ENCODE measurements at regions not wholly inside any gene's neighbourhood (a gene's known extent, or its start where the extent isn't known, plus 50 kb on each side); places are given as distances from the start of the nearest gene placed in this dataset.
"Not testable (repeated sequence)": the region's sequence is repeated elsewhere in the genome, so short reads cannot be mapped to it uniquely, and the experiment has no call there.

- DNase-seq (ENCODE audit: low read depth, low spot score) = no peak
- H3K27ac ChIP-seq = no peak overlapping the region
These were observed 286.4 kb downstream of the PRDM5 start for GRCh38 chr4:120636120-120636630.

- no peak for DNase-seq (ENCODE audit: low read depth, low spot score)
- H3K27ac ChIP-seq = no peak overlapping the region
These were observed 288.7 kb downstream of the PRDM5 start for GRCh38 chr4:120633810-120634209.

GRCh38 chr4:120630427-120630826, 292.1 kb downstream of the PRDM5 start:
- no peak overlapping the region for H3K27ac ChIP-seq
- no peak for DNase-seq (ENCODE audit: low read depth, low spot score)

DNA sequence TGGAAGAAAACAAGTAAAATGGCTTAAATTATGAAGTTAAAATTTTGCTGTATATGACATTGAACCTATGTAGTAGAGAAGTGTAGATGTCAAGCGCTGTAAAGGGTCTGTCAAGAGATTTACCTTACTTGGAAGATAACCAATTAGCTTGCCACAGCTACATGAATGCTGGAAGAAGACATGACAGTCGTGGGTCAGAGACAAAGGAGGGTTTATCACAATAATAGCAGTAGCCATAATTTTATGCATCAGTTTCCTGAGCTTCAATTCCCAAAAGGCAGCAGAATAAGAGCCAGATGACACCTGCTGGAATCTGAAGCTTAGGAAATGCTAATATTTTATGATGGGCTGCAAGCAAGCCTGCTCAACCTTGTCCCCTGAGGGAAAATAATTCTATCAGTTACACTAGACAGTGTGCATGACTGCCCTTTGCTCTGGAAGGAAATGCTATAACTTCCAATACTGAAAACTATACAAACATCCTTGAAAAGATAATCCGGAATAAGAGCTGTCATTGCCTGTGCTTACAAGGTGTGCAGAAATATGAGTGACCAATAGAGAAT, 292.9 kb downstream of the PRDM5 start:
- DNase-seq (ENCODE audit: low read depth, low spot score) = no peak
- no peak overlapping the region for H3K27ac ChIP-seq

DNA sequence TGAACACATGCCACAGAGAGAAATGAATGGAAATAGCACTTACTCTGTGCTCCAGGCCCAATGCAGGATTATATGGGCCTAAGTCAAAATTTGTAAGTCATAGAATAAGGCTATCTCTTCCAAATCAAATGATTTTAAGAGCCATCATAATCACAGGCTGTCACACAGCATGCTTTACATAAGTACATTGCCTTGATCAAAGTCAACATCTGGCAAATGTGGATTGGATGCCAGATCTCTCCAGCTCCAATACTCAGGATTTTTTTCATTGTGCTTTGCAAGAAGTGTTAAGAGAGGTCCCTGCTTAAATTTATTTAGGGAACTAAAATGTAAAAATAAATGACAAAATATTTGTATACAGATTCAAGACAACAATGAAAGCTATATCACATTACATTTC, 299.9 kb downstream of the PRDM5 start:
- no peak for DNase-seq (ENCODE audit: low read depth, low spot score)
- H3K27ac ChIP-seq = no peak overlapping the region

DNA sequence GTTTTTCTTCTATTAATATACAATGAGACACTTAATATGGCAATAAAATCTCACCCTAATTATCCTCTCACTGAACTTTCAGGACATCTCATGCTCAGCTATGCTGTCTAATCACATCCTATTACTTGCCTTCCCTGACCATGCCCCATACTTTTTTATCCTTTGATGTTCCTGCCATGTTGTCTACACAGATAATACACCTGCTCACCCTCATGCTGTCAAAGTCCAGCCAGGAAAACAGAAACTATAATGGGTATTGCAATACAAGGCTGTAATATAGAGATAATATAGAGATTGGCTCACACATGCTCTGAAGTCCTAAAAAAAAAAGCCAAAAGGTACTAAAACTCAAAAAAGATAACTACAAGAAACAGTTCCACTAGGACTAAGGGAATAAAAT, 305.4 kb downstream of the PRDM5 start:
- no peak overlapping the region for H3K27ac ChIP-seq
- no peak for DNase-seq (ENCODE audit: low read depth, low spot score)

GRCh38 chr4:120616041-120616440, 306.5 kb downstream of the PRDM5 start:
- no peak overlapping the region for H3K27ac ChIP-seq
- DNase-seq (ENCODE audit: low read depth, low spot score) = no peak

- no peak for DNase-seq (ENCODE audit: low read depth, low spot score)
- H3K27ac ChIP-seq = no peak overlapping the region
These were observed 308.7 kb downstream of the PRDM5 start for GRCh38 chr4:120613778-120614177.

DNA sequence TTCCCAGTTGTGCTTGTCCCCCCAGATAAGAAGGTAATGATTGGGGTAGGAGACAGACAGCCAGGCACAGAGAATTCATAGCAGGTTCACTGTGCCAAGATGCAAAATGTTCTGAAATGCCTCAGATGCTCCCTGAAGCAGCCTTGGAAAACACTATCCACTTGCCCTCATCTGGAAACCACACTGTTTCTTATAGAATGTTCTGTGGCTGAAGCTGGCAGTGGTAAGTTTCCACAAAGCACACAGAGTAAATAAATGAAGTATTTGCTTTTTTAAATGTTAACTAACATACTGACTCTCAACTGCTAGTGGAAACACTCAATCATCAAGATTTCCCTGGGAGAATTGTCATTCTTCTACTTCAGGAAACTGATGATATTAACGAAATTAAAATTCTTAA, 311.4 kb downstream of the PRDM5 start:
- no peak overlapping the region for H3K27ac ChIP-seq
- DNase-seq (ENCODE audit: low read depth, low spot score) = no peak

- no peak for DNase-seq (ENCODE audit: low read depth, low spot score)
- H3K27ac ChIP-seq = no peak overlapping the region
These were observed 331.5 kb downstream of the PRDM5 start for GRCh38 chr4:120591038-120591437.

DNA sequence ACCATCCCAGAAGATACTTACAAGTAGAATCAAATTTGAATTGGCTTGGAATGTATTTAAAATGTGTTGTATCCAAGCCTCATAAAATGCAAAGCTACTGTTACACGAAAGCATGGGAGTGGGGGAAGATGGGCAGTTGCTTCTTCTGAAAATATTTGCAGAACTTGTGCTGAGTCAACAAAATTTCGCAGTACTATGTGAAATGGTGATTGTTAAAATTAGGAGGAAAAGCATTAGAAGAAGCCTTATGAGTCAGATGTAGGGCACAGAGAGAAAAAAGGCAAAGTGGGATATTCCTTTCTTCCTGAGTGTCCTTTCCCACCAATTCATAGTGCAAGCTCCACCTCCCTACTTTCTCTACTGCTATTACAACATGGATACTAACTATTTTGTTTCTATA, 332.7 kb downstream of the PRDM5 start:
- no peak for DNase-seq (ENCODE audit: low read depth, low spot score)
- H3K27ac ChIP-seq = no peak overlapping the region

DNA sequence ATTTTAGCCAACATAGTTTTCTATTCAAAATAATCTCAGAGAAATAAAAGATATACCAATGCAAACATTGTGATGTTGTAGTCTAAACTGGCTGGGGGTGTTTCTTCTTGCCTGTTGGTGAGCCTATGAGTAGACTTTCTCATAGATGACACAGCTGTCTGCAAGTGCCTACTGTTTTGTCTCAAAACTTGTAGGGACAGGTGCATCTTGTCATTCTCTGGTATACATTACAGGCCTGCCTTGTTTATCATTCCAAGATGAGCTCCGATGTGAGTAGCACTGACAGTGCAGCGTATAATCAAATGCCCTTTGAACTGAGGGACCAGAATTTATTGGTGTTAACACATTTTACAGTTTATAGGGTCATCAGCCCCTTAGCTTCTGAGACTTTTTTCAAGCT, 353.8 kb downstream of the PRDM5 start:
- no peak for DNase-seq (ENCODE audit: low read depth, low spot score)
- no peak overlapping the region for H3K27ac ChIP-seq

GRCh38 chr4:120561648-120562047, 360.9 kb downstream of the PRDM5 start:
- no peak for DNase-seq (ENCODE audit: low read depth, low spot score)
- H3K27ac ChIP-seq = no peak overlapping the region

GRCh38 chr4:120557372-120557771, 365.2 kb downstream of the PRDM5 start:
- no peak for DNase-seq (ENCODE audit: low read depth, low spot score)
- peak overlapping the region; percentile 29 for H3K27ac ChIP-seq

GRCh38 chr4:120555058-120555457, 367.5 kb downstream of the PRDM5 start:
- no peak overlapping the region for H3K27ac ChIP-seq
- no peak for DNase-seq (ENCODE audit: low read depth, low spot score)

DNA sequence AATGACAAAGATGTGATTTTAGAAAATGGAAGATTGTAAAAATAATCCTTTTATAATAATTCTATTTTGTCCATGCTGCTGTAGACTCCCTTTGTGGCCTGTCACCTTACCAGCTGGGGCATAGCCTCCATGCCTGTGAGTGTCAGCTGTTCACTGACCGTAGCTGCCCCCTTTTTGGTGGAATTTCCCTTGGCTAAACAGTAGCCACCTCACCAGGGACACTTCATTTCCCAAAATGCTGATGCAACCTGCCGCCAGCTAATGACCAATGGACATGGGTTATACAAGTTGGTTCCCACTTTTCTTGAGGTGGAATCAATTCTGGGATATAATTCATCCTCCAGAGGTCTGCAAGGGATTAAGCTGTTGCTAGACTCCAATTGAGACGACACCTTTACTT, 368.4 kb downstream of the PRDM5 start:
- no peak overlapping the region for H3K27ac ChIP-seq
- no peak for DNase-seq (ENCODE audit: low read depth, low spot score)

DNA sequence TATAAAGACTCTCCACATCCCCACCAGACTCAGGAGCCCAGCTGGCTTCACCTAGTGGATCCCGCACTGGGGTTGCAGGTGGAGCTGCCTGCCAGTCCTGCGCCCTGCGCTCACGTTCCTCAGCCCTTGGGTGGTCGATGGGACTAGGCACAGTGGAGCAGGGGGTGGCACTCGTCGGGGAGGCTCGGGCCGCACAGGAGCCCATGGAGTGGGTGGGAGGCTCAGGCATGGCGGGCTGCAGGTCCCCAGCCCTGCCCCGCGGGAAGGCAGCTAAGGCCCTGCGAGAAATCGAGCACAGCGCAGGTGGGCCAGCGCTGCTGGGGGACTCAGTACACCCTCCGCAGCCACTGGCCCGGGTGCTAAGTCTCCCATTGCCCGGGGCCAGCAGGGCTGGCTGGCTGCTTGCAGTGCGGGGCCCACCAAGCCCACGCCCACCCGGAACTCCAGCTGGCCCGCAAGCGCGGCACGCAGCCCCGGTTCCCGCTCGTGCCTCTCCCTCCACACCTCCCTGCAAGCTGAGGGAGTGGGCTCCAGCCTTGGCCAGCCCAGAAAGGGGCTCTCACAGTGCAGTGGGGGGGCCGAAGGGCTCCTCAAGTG, 371.8 kb downstream of the PRDM5 start:
- DNase-seq (ENCODE audit: low read depth, low spot score); H3K27ac ChIP-seq: not testable (repeated sequence)

DNA sequence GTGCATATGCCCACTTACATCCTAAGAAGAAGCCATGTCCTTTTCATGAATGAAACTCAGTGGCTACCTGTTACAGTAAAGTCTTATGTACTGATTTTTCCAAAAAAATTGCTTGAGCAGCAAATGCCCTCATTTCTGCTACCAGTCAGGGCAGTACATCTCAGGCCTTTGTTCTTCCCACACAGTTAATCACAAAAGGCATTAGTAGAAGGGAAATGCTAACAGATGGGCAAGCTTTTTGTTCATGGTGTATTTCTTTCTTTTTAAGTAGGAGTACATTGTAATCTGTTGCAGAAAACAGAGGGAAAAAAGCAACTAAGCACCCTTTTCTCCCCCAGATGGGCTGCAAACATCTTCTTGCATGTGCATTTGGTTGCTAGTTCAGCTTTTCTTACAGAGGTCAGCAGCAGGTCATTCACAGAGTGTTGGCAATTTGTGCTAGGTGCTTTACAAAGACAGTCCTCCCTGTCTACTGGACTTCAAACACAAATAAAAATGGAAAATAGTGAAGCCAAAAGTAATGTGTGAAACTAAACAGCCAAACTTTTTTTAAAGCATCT, 373.4 kb downstream of the PRDM5 start:
- H3K27ac ChIP-seq = no peak overlapping the region
- DNase-seq (ENCODE audit: low read depth, low spot score) = no peak

- DNase-seq (ENCODE audit: low read depth, low spot score) = no peak
These were observed 377.1 kb downstream of the PRDM5 start for GRCh38 chr4:120545391-120545790.

GRCh38 chr4:120544838-120545237, 377.7 kb downstream of the PRDM5 start:
- no peak for DNase-seq (ENCODE audit: low read depth, low spot score)

More at GRCh38 chr4:120545391-120545790, 377.1 kb downstream of the PRDM5 start:
- H3K27ac ChIP-seq = no peak overlapping the region

GRCh38 chr4:120540625-120541024, 381.9 kb downstream of the PRDM5 start:
- DNase-seq (ENCODE audit: low read depth, low spot score) = no peak
- H3K27ac ChIP-seq = no peak overlapping the region

More at GRCh38 chr4:120544838-120545237, 377.7 kb downstream of the PRDM5 start:
- H3K27ac ChIP-seq = no peak overlapping the region

DNA sequence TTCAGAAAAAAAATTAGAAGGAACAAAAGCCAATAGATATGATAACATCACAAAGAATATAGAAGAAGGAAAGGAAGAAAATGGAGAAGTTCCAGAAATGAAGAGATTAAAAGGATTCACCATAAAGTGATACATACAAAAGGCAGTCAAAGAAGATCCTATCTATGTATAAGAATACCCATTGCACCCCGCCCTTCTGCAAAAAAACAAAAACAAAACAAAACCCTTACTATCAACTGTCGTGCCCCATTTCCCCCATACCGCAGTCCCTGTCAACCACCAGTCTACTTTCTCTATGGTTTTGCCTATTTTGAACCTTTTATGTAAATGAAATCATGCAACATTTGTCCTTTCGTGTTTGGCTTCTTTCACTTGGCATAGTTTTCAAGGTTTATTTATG, 385.6 kb downstream of the PRDM5 start:
- no peak overlapping the region for H3K27ac ChIP-seq
- DNase-seq (ENCODE audit: low read depth, low spot score) = no peak

Data from epithelial cell of prostate (primary cell).